Thymus (tissue), 11 donors: ENCODE measurements at regions not wholly inside any gene's neighbourhood (a gene's known extent, or its start where the extent isn't known, plus 50 kb on each side); places are given as distances from the start of the nearest gene placed in this dataset.

ENCODE experiments used
- DNase-seq, 9 donors: peaks; one replicate each; pipeline ENCODE4 v3.0.0-alpha.2; 2013; ENCODE audit warnings: low spot score in 9 of 9, low read depth in 6 of 9, missing footprints in 1 of 9
- H3K27ac ChIP-seq, 2 donors: one replicate each; pipeline ENCODE4 v1.5.1; 2013; ENCODE audit warnings: control low read depth in 1 of 2, low read depth in 1 of 2, low read length in 1 of 2, mild to moderate bottlenecking in 1 of 2, moderate library complexity in 1 of 2
- H3K27me3 ChIP-seq, 2 donors: one replicate each; pipeline ENCODE4 v1.5.1; 2013; ENCODE audit warnings: low read length in 1 of 2; ENCODE audit not compliant: control insufficient read depth in 2 of 2, insufficient read depth in 1 of 2
- H3K36me3 ChIP-seq, 2 donors: one replicate each; pipeline ENCODE4 v1.5.1; 2013; ENCODE audit warnings: low read length in 1 of 2, mild to moderate bottlenecking in 1 of 2, moderate library complexity in 1 of 2; ENCODE audit not compliant: control insufficient read depth in 2 of 2, insufficient read depth in 2 of 2
- H3K4me1 ChIP-seq, 2 donors: one replicate each; pipeline ENCODE4 v1.5.1; 2013; ENCODE audit warnings: low read length in 2 of 2; ENCODE audit not compliant: control insufficient read depth in 2 of 2, insufficient read depth in 2 of 2
- H3K4me3 ChIP-seq, 2 donors: one replicate each; pipeline ENCODE4 v1.5.1; 2013; ENCODE audit warnings: low read length in 2 of 2, control low read depth in 1 of 2, mild to moderate bottlenecking in 1 of 2
- H3K9me3 ChIP-seq, 2 donors: one replicate each; pipeline ENCODE4 v1.5.1; 2013; ENCODE audit warnings: low read length in 1 of 2, mild to moderate bottlenecking in 1 of 2; ENCODE audit not compliant: control insufficient read depth in 2 of 2, insufficient read depth in 1 of 2
- WGBS: extraction: QIAGEN DNeasy Blood & Tissue Kit; methylation state at CpG from one replicate; pipeline ENCODE4 v1.1.7; 2013; 5-methylcytosine and 5-hydroxymethylcytosine counted together
- donor health status: healthy.

- H3K27me3 ChIP-seq: no peaks in the 10 kb centered on the region
- no peaks in the 10 kb centered on the region for H3K9me3 ChIP-seq
- H3K27ac ChIP-seq: no peak overlapping the region
- no peak overlapping the region for H3K4me3 ChIP-seq
- no peak for DNase-seq
- WGBS: 69% methylated on average over 3 of the region's 3 CpGs
- H3K36me3 ChIP-seq: no peaks in the 10 kb centered on the region
- no peaks in the 10 kb centered on the region for H3K4me1 ChIP-seq
Observed at GRCh38 chr15:26171266-26171665, 308.1 kb upstream of the ATP10A start.

GRCh38 chr15:26166429-26166828, 303.3 kb upstream of the ATP10A start:
- H3K9me3 ChIP-seq: no peaks in the 10 kb centered on the region
- H3K4me3 ChIP-seq: no peak overlapping the region
- H3K36me3 ChIP-seq: no peaks in the 10 kb centered on the region
- no peak for DNase-seq
- 66% methylated on average over 4 of the region's 4 CpGs for WGBS
- no peaks in the 10 kb centered on the region for H3K27me3 ChIP-seq
- H3K27ac ChIP-seq: no peak overlapping the region
- H3K4me1 ChIP-seq: no peaks in the 10 kb centered on the region

GRCh38 chr15:26165546-26165945, 302.4 kb upstream of the ATP10A start:
- WGBS: 86% methylated on average over 7 of the region's 7 CpGs
- no peak for DNase-seq
- H3K27ac ChIP-seq: no peak overlapping the region
- no peaks in the 10 kb centered on the region for H3K9me3 ChIP-seq
- H3K27me3 ChIP-seq: no peaks in the 10 kb centered on the region
- no peak overlapping the region for H3K4me3 ChIP-seq
- H3K4me1 ChIP-seq: no peaks in the 10 kb centered on the region
- H3K36me3 ChIP-seq: no peaks in the 10 kb centered on the region

- WGBS: 86% methylated on average over 4 of the region's 4 CpGs
Observed at GRCh38 chr15:26160343-26160742, 297.2 kb upstream of the ATP10A start.

GRCh38 chr15:26158176-26158575, 295.0 kb upstream of the ATP10A start:
- H3K27ac ChIP-seq: no peak overlapping the region
- H3K36me3 ChIP-seq: no peaks in the 10 kb centered on the region
- no peaks in the 10 kb centered on the region for H3K27me3 ChIP-seq
- H3K9me3 ChIP-seq: no peaks in the 10 kb centered on the region
- H3K4me1 ChIP-seq: no peaks in the 10 kb centered on the region
- 97% methylated on average over 2 of the region's 2 CpGs for WGBS
- H3K4me3 ChIP-seq: no peak overlapping the region
- DNase-seq: no peak

More at GRCh38 chr15:26160343-26160742, 297.2 kb upstream of the ATP10A start:
- Histone ChIP-seq H3K9me3 (no peaks in the 10 kb centered on the region), H3K4me1 (no peaks in the 10 kb centered on the region), H3K27me3 (no peaks in the 10 kb centered on the region), H3K4me3 (no peak overlapping the region), H3K36me3 (no peaks in the 10 kb centered on the region), H3K27ac (no peak overlapping the region)
- no peak for DNase-seq

GRCh38 chr15:26157081-26157480, 294.0 kb upstream of the ATP10A start:
- H3K4me1 ChIP-seq: no peaks in the 10 kb centered on the region
- H3K27me3 ChIP-seq: no peaks in the 10 kb centered on the region
- no peaks in the 10 kb centered on the region for H3K9me3 ChIP-seq
- WGBS: 84% methylated on average over 7 of the region's 7 CpGs
- no peak for DNase-seq
- no peaks in the 10 kb centered on the region for H3K36me3 ChIP-seq
- H3K4me3 ChIP-seq: no peak overlapping the region
- H3K27ac ChIP-seq: no peak overlapping the region

GRCh38 chr15:26156051-26156450, 292.9 kb upstream of the ATP10A start:
- Histone ChIP-seq H3K27ac (no peak overlapping the region), H3K4me1 (no peaks in the 10 kb centered on the region), H3K36me3 (no peaks in the 10 kb centered on the region), H3K9me3 (no peaks in the 10 kb centered on the region), H3K4me3 (no peak overlapping the region), H3K27me3 (no peaks in the 10 kb centered on the region)
- no peak for DNase-seq
- 74% methylated on average over 4 of the region's 4 CpGs for WGBS

- Histone ChIP-seq H3K9me3 (no peaks in the 10 kb centered on the region), H3K27ac (no peak overlapping the region), H3K4me3 (no peak overlapping the region), H3K4me1 (no peaks in the 10 kb centered on the region), H3K36me3 (no peaks in the 10 kb centered on the region), H3K27me3 (no peaks in the 10 kb centered on the region)
- no peak for DNase-seq
- 91% methylated on average over 13 of the region's 13 CpGs for WGBS
Observed at GRCh38 chr15:26148156-26148860, 285.2 kb upstream of the ATP10A start.

GRCh38 chr15:26146202-26146601, 283.1 kb upstream of the ATP10A start:
- H3K4me1 ChIP-seq: no peaks in the 10 kb centered on the region
- no peaks in the 10 kb centered on the region for H3K9me3 ChIP-seq
- no peak overlapping the region for H3K4me3 ChIP-seq
- no peak for DNase-seq
- H3K36me3 ChIP-seq: no peaks in the 10 kb centered on the region
- no peak overlapping the region for H3K27ac ChIP-seq
- WGBS: 79% methylated on average over 4 of the region's 4 CpGs
- no peaks in the 10 kb centered on the region for H3K27me3 ChIP-seq
